ENCODE measurements at regions not wholly inside any gene's neighbourhood (a gene's known extent, or its start where the extent isn't known, plus 50 kb on each side); places are given as distances from the start of the nearest gene placed in this dataset.

DNA sequence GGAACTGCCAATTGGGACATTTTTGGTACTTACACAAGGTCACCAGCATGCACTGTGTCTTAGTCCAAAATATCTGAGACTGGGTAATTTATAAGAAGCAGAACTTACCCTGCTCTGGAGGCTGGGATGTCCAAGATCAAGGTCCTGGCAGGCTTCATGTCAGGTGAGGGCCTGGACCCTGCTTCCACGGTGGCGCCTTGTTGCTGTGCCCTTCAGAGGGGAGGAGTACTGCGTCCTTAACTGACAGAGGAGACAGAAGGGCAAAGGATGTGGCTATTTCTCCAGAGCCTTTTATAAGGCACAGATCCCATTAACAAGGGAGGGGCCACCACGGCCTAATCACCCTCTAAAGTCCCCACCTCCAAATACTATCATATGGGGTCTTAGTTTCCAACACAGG lies 178.9 kb downstream of the C16orf95 start:
- TF ChIP-seq PHF8 (IDR thresholded peaks at IDR 0.05; ENCODE audit: borderline replicate concordance, low read depth) (no peak), BHLHE40 (IDR thresholded peaks at IDR 0.05; ENCODE audit: low read depth, low read length) (no peak)
- TF ChIP-seq, protein P1, sequence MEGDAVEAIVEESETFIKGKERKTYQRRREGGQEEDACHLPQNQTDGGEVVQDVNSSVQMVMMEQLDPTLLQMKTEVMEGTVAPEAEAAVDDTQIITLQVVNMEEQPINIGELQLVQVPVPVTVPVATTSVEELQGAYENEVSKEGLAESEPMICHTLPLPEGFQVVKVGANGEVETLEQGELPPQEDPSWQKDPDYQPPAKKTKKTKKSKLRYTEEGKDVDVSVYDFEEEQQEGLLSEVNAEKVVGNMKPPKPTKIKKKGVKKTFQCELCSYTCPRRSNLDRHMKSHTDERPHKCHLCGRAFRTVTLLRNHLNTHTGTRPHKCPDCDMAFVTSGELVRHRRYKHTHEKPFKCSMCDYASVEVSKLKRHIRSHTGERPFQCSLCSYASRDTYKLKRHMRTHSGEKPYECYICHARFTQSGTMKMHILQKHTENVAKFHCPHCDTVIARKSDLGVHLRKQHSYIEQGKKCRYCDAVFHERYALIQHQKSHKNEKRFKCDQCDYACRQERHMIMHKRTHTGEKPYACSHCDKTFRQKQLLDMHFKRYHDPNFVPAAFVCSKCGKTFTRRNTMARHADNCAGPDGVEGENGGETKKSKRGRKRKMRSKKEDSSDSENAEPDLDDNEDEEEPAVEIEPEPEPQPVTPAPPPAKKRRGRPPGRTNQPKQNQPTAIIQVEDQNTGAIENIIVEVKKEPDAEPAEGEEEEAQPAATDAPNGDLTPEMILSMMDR (IDR thresholded peaks at IDR 0.05), result no peak

All from A549 (cell line).